Adrenal gland (tissue), 9 donors: ENCODE measurements at regions not wholly inside any gene's neighbourhood (a gene's known extent, or its start where the extent isn't known, plus 50 kb on each side); places are given as distances from the start of the nearest gene placed in this dataset.

Source experiments
- DNase-seq, 7 donors: peaks; one replicate each; pipeline ENCODE4 v3.0.0-alpha.2; 2019 to 2020
- H3K27ac ChIP-seq, 5 donors: fragments of 200-600 bp; sonication (generic) in 4 of 5; 1 replicate in 3 of 5; 2 replicates in 2 of 5; pipeline versions ENCODE4 v1.5.1 to v1.8.0; 2016 to 2020; ENCODE audit warnings: mild to moderate bottlenecking in 1 of 5
- H3K27me3 ChIP-seq: fragments of 200-600 bp; 2 replicates; pipeline ENCODE4 v1.8.0; 2021
- H3K36me3 ChIP-seq, 2 donors: fragments of 200-600 bp; replicated peaks in 1 of 2; 1 replicate in 1 of 2; 2 replicates in 1 of 2; pipeline versions ENCODE4 v1.5.1 to v1.8.0; 2018 to 2022
- H3K4me1 ChIP-seq, 2 donors: fragments of 200-600 bp; replicated peaks in 1 of 2; 1 replicate in 1 of 2; 2 replicates in 1 of 2; pipeline versions ENCODE4 v1.5.1 to v1.8.0; 2018 to 2021
- H3K4me3 ChIP-seq, 4 donors: fragments of 200-600 bp; sonication (generic) in 3 of 4; one replicate each; pipeline ENCODE4 v1.5.1; 2016 to 2018
- H3K9me3 ChIP-seq, 3 donors: fragments of 200-600 bp; sonication (generic) in 1 of 3; replicated peaks in 1 of 3; 1 replicate in 2 of 3; 2 replicates in 1 of 3; pipeline versions ENCODE4 v1.5.1 to v1.8.0; 2016 to 2021
- CTCF ChIP-seq, 6 experiments: fragments of 450-650 bp in 4 of 6; fragments of 200-600 bp in 2 of 6; sonication (generic) in 1 of 6; IDR thresholded peaks; 1 replicate in 5 of 6; 2 replicates in 1 of 6; pipeline versions ENCODE4 v1.5.1 to v1.8.0; 2016 to 2021; ENCODE audit warnings: antibody characterized with exemption in 6 of 6, mild to moderate bottlenecking in 2 of 6, moderate library complexity in 1 of 6
- POLR2A ChIP-seq, 2 donors: fragments of 450-650 bp; IDR thresholded peaks; one replicate each; pipeline ENCODE4 v1.6.1; 2017; ENCODE audit warnings: antibody characterized with exemption in 2 of 2, mild to moderate bottlenecking in 2 of 2, moderate library complexity in 1 of 2
- WGBS, 4 donors: extraction: QIAGEN DNeasy Blood & Tissue Kit in 2 of 4; methylation state at CpG; one replicate each; pipeline versions ENCODE4 v1.1.5 to v1.1.7; 2013 to 2017; 5-methylcytosine and 5-hydroxymethylcytosine counted together
- intact Hi-C, 2 donors: fragments of 100-400 bp; cut with DNase I; formaldehyde crosslinking; loops; one replicate each; pipeline versions ENCODE4 v1.14.1 to v1.15.0; 2022 to 2023
- donor health status: healthy with polysubstance abuse.
- donor health status: Bipolar disorder and iron deficiency.
- donor health status: DM: yes; HTN: yes; CAD: no.
- donor health status: DM: no; HTN: no; CAD: no.
- donor health status: DM: no; HTN: no; CAD: no.

GRCh38 chr6:165782134-165782533 is 119.1 kb upstream of the PDE10A start:
- Histone ChIP-seq H3K27me3 (no peaks in the 10 kb centered on the region), H3K9me3 (no peaks in the 10 kb centered on the region), H3K36me3 (no peaks in the 10 kb centered on the region), H3K4me1 (no peaks in the 10 kb centered on the region), H3K4me3 (no peak overlapping the region), H3K27ac (no peak overlapping the region)
- 76 to 81% (median 76%) methylated on average over 8 of the region's 8 CpGs for WGBS, 4 donors
- intact Hi-C loops: no loop called here
- TF ChIP-seq CTCF (IDR thresholded peaks at IDR 0.05) (no peak), POLR2A (IDR thresholded peaks at IDR 0.05) (no peak)
- DNase-seq: no peak

- H3K9me3 ChIP-seq: no peaks in the 10 kb centered on the region
- DNase-seq: no peak
- intact Hi-C loops: no loop called here
- H3K36me3 ChIP-seq: no peaks in the 10 kb centered on the region
- TF ChIP-seq CTCF (IDR thresholded peaks at IDR 0.05) (no peak), POLR2A (IDR thresholded peaks at IDR 0.05) (no peak)
- no peaks in the 10 kb centered on the region for H3K4me1 ChIP-seq
- WGBS, 4 donors: 85 to 98% (median 89%) methylated on average over 3 of the region's 3 CpGs
- no peak overlapping the region for H3K27ac ChIP-seq
- no peak overlapping the region for H3K4me3 ChIP-seq
- no peaks in the 10 kb centered on the region for H3K27me3 ChIP-seq
Measured at GRCh38 chr6:165777680-165778079, 114.6 kb upstream of the PDE10A start.

- no peak for DNase-seq
- no peaks in the 10 kb centered on the region for H3K27me3 ChIP-seq
- H3K9me3 ChIP-seq: no peaks in the 10 kb centered on the region
- H3K27ac ChIP-seq: no peak overlapping the region
- intact Hi-C loops: no loop called here
- H3K36me3 ChIP-seq: no peaks in the 10 kb centered on the region
- 80 to 86% (median 82%) methylated on average over 5 of the region's 5 CpGs for WGBS, 4 donors
- no peaks in the 10 kb centered on the region for H3K4me1 ChIP-seq
- no peak overlapping the region for H3K4me3 ChIP-seq
- no peak for TF ChIP-seq POLR2A (IDR thresholded peaks at IDR 0.05)
- no peak for TF ChIP-seq CTCF (IDR thresholded peaks at IDR 0.05)
Measured at GRCh38 chr6:165776691-165777090, 113.7 kb upstream of the PDE10A start.

- Histone ChIP-seq H3K9me3 (no peaks in the 10 kb centered on the region), H3K27ac (no peak overlapping the region), H3K36me3 (no peaks in the 10 kb centered on the region), H3K27me3 (no peaks in the 10 kb centered on the region), H3K4me1 (no peaks in the 10 kb centered on the region), H3K4me3 (no peak overlapping the region)
- 72 to 79% (median 76%) methylated on average over 3 of the region's 3 CpGs for WGBS, 4 donors
- TF ChIP-seq CTCF (IDR thresholded peaks at IDR 0.05) (no peak), POLR2A (IDR thresholded peaks at IDR 0.05) (no peak)
- DNase-seq: no peak
- intact Hi-C loops: no loop called here
Measured at GRCh38 chr6:165775721-165776120, 112.7 kb upstream of the PDE10A start.
